Tibial nerve (tissue), 4 donors: ENCODE measurements at regions not wholly inside any gene's neighbourhood (a gene's known extent, or its start where the extent isn't known, plus 50 kb on each side); places are given as distances from the start of the nearest gene placed in this dataset.

ENCODE experiments used
- DNase-seq, 2 donors: peaks; one replicate each; pipeline ENCODE4 v3.0.0-alpha.2; 2019; ENCODE audit warnings: low spot score in 2 of 2
- H3K27ac ChIP-seq, 4 donors: fragments of 200-600 bp; sonication (generic) in 3 of 4; one replicate each; pipeline ENCODE4 v1.5.1; 2017 to 2019; ENCODE audit warnings: mild to moderate bottlenecking in 1 of 4
- H3K27me3 ChIP-seq, 2 donors: fragments of 200-600 bp; sonication (generic) in 1 of 2; one replicate each; pipeline versions ENCODE4 v1.5.1 to v1.6.0; 2017 to 2019
- H3K36me3 ChIP-seq, 3 donors: fragments of 200-600 bp; sonication (generic); one replicate each; pipeline ENCODE4 v1.5.1; 2018 to 2019
- H3K4me1 ChIP-seq, 4 donors: fragments of 200-600 bp; sonication (generic) in 3 of 4; one replicate each; pipeline ENCODE4 v1.5.1; 2017 to 2019
- H3K4me3 ChIP-seq, 4 donors: fragments of 200-600 bp; sonication (generic) in 3 of 4; one replicate each; pipeline ENCODE4 v1.5.1; 2017 to 2019; ENCODE audit warnings: mild to moderate bottlenecking in 1 of 4, moderate library complexity in 1 of 4
- H3K9me3 ChIP-seq, 4 donors: fragments of 200-600 bp; sonication (generic) in 3 of 4; one replicate each; pipeline ENCODE4 v1.5.1; 2017 to 2019
- EP300 ChIP-seq, 2 donors: sonication (generic); formaldehyde crosslinking; IDR thresholded peaks; one replicate each; pipeline ENCODE4 v1.6.1; 2017; ENCODE audit warnings: antibody characterized with exemption in 2 of 2, mild to moderate bottlenecking in 1 of 2
- POLR2A ChIP-seq, 2 donors: fragments of 450-650 bp; IDR thresholded peaks; one replicate each; pipeline ENCODE4 v1.6.1; 2017; ENCODE audit warnings: antibody characterized with exemption in 2 of 2, mild to moderate bottlenecking in 2 of 2, moderate library complexity in 2 of 2
- WGBS, 2 donors: methylation state at CpG; one replicate each; pipeline ENCODE4 v1.1.5; 2018; 5-methylcytosine and 5-hydroxymethylcytosine counted together
- TF ChIP-seq, protein P1 (sequence below), 5 experiments: fragments of 200-600 bp in 3 of 5; fragments of 450-650 bp in 2 of 5; sonication (generic) in 3 of 5; IDR thresholded peaks; one replicate each; pipeline ENCODE4 v1.5.1; 2016 to 2019; ENCODE audit warnings: antibody characterized with exemption in 5 of 5, mild to moderate bottlenecking in 3 of 5, moderate library complexity in 2 of 5

DNA sequence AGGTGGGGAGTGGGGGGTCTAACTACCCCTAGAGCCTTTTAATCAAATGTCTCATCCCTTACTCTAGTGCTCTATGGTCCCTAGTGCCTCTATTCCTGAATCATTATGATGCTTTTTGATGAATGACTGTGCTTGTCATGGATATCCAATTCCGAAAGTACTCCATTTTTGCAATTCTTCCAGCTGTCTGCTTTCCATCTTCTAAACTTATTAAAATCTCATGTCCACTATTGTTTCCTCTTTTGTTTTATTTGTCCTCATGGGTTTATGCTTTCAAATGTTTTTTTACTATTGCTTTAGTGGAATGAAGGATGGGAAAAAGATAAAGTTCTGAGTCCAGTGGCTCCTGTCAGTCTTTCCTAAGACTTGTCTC, 77.2 kb upstream of the KCNMB2 start:
- peaks cover 0 to 4% (median 0%) of the 10 kb centered on the region in 4 donors for H3K4me1 ChIP-seq
- no peak for DNase-seq
- no peak overlapping the region for H3K27ac ChIP-seq
- H3K27me3 ChIP-seq: peaks cover 0 to 2% of the 10 kb centered on the region in 2 donors
- TF ChIP-seq, protein P1, sequence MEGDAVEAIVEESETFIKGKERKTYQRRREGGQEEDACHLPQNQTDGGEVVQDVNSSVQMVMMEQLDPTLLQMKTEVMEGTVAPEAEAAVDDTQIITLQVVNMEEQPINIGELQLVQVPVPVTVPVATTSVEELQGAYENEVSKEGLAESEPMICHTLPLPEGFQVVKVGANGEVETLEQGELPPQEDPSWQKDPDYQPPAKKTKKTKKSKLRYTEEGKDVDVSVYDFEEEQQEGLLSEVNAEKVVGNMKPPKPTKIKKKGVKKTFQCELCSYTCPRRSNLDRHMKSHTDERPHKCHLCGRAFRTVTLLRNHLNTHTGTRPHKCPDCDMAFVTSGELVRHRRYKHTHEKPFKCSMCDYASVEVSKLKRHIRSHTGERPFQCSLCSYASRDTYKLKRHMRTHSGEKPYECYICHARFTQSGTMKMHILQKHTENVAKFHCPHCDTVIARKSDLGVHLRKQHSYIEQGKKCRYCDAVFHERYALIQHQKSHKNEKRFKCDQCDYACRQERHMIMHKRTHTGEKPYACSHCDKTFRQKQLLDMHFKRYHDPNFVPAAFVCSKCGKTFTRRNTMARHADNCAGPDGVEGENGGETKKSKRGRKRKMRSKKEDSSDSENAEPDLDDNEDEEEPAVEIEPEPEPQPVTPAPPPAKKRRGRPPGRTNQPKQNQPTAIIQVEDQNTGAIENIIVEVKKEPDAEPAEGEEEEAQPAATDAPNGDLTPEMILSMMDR (IDR thresholded peaks at IDR 0.05): no peak
- no peak for TF ChIP-seq EP300 (IDR thresholded peaks at IDR 0.05)
- no peak for TF ChIP-seq POLR2A (IDR thresholded peaks at IDR 0.05)
- 71 to 75% methylated on average over 1 of the region's 1 CpG for WGBS, 2 donors
- H3K36me3 ChIP-seq: no peaks in the 10 kb centered on the region
- no peak overlapping the region for H3K4me3 ChIP-seq
- H3K9me3 ChIP-seq: no peaks in the 10 kb centered on the region

DNA sequence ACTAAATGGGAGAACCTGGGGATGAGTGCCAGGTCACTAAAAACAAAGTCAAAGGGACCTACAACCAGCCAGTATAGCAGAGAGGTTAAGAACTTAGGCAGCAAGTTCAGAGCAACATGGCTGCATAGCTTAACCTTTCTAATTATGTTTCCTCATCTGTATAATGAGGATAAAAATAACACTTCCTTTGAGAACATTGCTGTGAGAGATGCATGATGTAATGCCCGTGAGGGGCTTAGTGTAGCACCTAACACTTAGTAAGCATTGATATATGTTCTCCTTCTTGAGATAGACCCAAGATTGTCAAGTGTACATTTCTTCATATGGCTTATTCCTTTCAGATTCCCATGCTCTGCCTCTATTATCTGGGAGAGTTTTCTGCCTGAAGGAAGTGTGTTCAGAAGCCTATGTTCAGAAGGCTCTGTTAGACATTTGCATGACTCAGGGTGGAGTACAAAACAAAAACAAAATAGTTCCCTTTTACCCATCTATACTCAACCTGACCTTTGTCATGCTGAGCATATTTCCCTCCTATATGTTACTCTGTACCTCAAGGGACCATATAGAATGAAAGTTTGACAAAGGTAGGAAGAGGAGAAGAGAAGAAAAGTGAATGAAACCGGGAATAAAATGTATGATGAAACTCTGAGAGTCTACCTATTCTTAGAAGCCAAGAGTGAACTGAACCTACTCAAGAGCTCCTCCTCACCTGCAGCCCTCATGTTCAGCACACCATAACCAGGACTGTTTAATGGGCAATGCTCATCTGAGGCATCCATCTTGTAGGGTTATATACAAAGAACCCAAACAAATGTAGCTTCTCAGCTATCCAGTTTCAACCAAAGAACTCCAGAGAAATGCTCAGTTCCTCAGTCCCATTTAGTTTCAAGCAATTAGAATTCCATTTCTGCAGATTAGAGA, 70.7 kb upstream of the KCNMB2 start:
- peaks cover 0 to 2% of the 10 kb centered on the region in 2 donors for H3K27me3 ChIP-seq
- TF ChIP-seq, protein P1 (IDR thresholded peaks at IDR 0.05): no peak
- 74 to 78% methylated on average over 2 of the region's 2 CpGs for WGBS, 2 donors
- no peak overlapping the region for H3K27ac ChIP-seq
- no peak for DNase-seq
- H3K4me1 ChIP-seq: no peaks in the 10 kb centered on the region
- H3K36me3 ChIP-seq: no peaks in the 10 kb centered on the region
- no peaks in the 10 kb centered on the region for H3K9me3 ChIP-seq
- no peak overlapping the region for H3K4me3 ChIP-seq

DNA sequence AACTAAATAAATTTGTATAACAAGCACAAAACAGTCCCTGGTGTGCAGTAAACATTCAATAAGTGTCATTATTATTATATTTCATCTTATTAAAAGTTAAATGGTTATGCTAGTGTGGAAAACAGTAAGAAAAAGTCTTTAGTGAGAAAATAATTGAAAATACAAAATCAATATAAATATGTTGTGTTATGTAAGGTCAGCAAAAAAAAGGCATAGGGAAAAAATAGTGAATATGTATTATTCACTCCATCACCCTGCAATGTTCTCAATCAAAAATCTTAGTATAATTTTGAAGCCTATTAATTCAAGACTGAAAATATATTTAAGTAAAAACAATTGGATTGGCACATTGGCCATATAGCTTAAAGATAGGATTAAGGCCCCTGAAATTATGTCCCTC, 63.3 kb upstream of the KCNMB2 start:
- Histone ChIP-seq H3K9me3 (no peaks in the 10 kb centered on the region), H3K4me1 (no peaks in the 10 kb centered on the region), H3K36me3 (no peaks in the 10 kb centered on the region), H3K27ac (no peak overlapping the region), H3K4me3 (no peak overlapping the region), H3K27me3 (no peaks in the 10 kb centered on the region)
- TF ChIP-seq EP300 (IDR thresholded peaks at IDR 0.05): no peak
- DNase-seq: no peak

DNA sequence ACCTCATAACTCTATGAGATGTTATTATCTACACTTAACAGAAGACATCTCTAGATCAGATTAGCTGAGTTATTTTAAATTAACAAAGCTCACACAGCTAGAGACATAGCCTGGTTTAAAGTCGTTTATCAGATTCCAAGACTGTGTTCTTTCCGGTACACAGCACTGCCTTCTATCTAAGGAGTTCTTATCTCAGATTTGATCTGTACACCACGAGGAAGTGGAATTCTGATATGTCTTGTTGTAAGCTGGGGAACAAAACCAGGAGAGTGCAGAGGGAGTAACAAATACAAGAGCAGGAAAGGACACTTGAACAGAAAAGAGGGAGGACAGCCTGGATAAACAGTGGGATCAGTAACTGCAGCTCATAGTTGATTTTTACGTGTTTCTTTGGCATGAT, 61.7 kb upstream of the KCNMB2 start:
- no peaks in the 10 kb centered on the region for H3K36me3 ChIP-seq
- H3K4me1 ChIP-seq: no peaks in the 10 kb centered on the region
- H3K27ac ChIP-seq: no peak overlapping the region
- TF ChIP-seq EP300 (IDR thresholded peaks at IDR 0.05) (no peak), POLR2A (IDR thresholded peaks at IDR 0.05) (no peak)
- TF ChIP-seq, protein P1 (IDR thresholded peaks at IDR 0.05): no peak
- no peak for DNase-seq
- no peaks in the 10 kb centered on the region for H3K27me3 ChIP-seq
- 37 to 41% methylated on average over 4 of the region's 4 CpGs for WGBS, 2 donors
- H3K9me3 ChIP-seq: no peaks in the 10 kb centered on the region
- H3K4me3 ChIP-seq: no peak overlapping the region

DNA sequence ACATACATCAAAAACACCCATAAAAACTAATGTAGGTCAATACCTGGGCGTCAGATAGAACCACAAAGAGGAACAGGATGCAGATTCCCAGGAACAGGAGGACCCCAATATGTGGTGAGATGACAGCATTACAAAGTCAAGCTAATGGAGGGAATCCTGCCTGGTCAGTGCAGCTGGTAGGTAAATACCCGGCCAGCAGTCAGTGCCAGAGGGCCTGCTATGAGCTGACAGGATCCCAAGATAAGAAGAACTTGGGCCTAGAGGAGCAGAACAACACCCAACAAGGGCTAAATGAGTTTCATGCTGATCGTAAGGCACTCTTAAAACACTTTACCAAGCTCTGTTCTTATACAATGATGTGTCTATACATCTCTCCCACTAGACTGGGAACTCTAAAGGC, 61.2 kb upstream of the KCNMB2 start:
- no peak overlapping the region for H3K27ac ChIP-seq
- no peak overlapping the region for H3K4me3 ChIP-seq
- H3K27me3 ChIP-seq: no peaks in the 10 kb centered on the region
- TF ChIP-seq, protein P1 (IDR thresholded peaks at IDR 0.05): no peak
- no peak for TF ChIP-seq EP300 (IDR thresholded peaks at IDR 0.05)
- no peak for TF ChIP-seq POLR2A (IDR thresholded peaks at IDR 0.05)
- no peaks in the 10 kb centered on the region for H3K4me1 ChIP-seq
- no peaks in the 10 kb centered on the region for H3K36me3 ChIP-seq
- WGBS, 2 donors: 90 to 92% methylated on average over 3 of the region's 3 CpGs
- H3K9me3 ChIP-seq: no peaks in the 10 kb centered on the region
- DNase-seq: no peak
